ENCODE measurements at regions not wholly inside any gene's neighbourhood (a gene's known extent, or its start where the extent isn't known, plus 50 kb on each side); places are given as distances from the start of the nearest gene placed in this dataset.

GRCh38 chr3:55283441-55283925 lies 203.6 kb downstream of the WNT5A start:
- no peak overlapping the region for H3K4me3 Mint-ChIP-seq (ENCODE audit: low read depth)
- TF ChIP-seq CTCF (IDR thresholded peaks at IDR 0.05; ENCODE audit: unreplicated experiment): no peak
- H3K9me3 Mint-ChIP-seq (ENCODE audit: low read depth): no peaks in the 10 kb centered on the region
- H3K4me1 Mint-ChIP-seq (ENCODE audit: low read depth): peaks cover 1% of the 10 kb centered on the region
- H3K36me3 Mint-ChIP-seq (ENCODE audit: insufficient read depth): no peaks in the 10 kb centered on the region
- DNase-seq (ENCODE audit: low spot score, unreplicated experiment): no peak
- no peak overlapping the region for H3K27ac Mint-ChIP-seq
- H3K27me3 Mint-ChIP-seq: peaks cover 2% of the 10 kb centered on the region

DNA sequence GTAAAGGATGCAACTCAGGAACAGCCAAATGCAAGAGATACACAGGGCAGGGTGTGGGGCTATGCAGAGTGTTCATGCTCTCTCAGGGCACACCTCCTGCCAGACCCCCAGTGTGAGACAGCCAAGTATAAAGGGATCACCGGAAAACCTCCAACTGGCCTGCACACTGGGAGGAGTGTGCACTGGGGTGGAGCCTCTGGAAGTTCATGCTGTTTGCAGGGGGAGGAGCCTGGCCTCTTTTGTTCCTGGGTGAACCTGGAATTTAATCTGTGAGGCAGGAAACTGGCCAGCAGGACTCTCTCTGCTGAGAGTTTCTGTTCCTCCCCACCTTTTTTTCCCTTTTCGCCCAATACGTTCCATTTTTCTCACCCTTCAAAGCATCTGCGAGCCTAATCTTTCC lies 204.1 kb downstream of the WNT5A start:
- DNase-seq (ENCODE audit: low spot score, unreplicated experiment): no peak
- Mint-ChIP-seq H3K36me3 (ENCODE audit: insufficient read depth) (no peaks in the 10 kb centered on the region), H3K4me3 (ENCODE audit: low read depth) (no peak overlapping the region), H3K4me1 (ENCODE audit: low read depth) (peaks cover 1% of the 10 kb centered on the region), H3K27ac (no peak overlapping the region), H3K9me3 (ENCODE audit: low read depth) (no peaks in the 10 kb centered on the region), H3K27me3 (no peaks in the 10 kb centered on the region)
- no peak for TF ChIP-seq CTCF (IDR thresholded peaks at IDR 0.05; ENCODE audit: unreplicated experiment)

- Mint-ChIP-seq H3K9me3 (ENCODE audit: low read depth) (no peaks in the 10 kb centered on the region), H3K27me3 (no peaks in the 10 kb centered on the region), H3K4me1 (ENCODE audit: low read depth) (no peaks in the 10 kb centered on the region), H3K36me3 (ENCODE audit: insufficient read depth) (no peaks in the 10 kb centered on the region), H3K27ac (no peak overlapping the region), H3K4me3 (ENCODE audit: low read depth) (no peak overlapping the region)
- no peak for TF ChIP-seq CTCF (IDR thresholded peaks at IDR 0.05; ENCODE audit: unreplicated experiment)
- no peak for DNase-seq (ENCODE audit: low spot score, unreplicated experiment)
Measured at GRCh38 chr3:55272031-55272645, 215.0 kb downstream of the WNT5A start.

- Mint-ChIP-seq H3K36me3 (ENCODE audit: insufficient read depth) (no peaks in the 10 kb centered on the region), H3K27me3 (no peaks in the 10 kb centered on the region), H3K27ac (no peak overlapping the region), H3K4me3 (ENCODE audit: low read depth) (no peak overlapping the region), H3K4me1 (ENCODE audit: low read depth) (no peaks in the 10 kb centered on the region), H3K9me3 (ENCODE audit: low read depth) (no peaks in the 10 kb centered on the region)
- no peak for DNase-seq (ENCODE audit: low spot score, unreplicated experiment)
- TF ChIP-seq CTCF (IDR thresholded peaks at IDR 0.05; ENCODE audit: unreplicated experiment): no peak
Measured at GRCh38 chr3:55271549-55271948, 215.6 kb downstream of the WNT5A start.

GRCh38 chr3:55270976-55271375 lies 216.1 kb downstream of the WNT5A start:
- H3K36me3 Mint-ChIP-seq (ENCODE audit: insufficient read depth): no peaks in the 10 kb centered on the region
- DNase-seq (ENCODE audit: low spot score, unreplicated experiment): no peak
- H3K9me3 Mint-ChIP-seq (ENCODE audit: low read depth): no peaks in the 10 kb centered on the region
- H3K4me1 Mint-ChIP-seq (ENCODE audit: low read depth): no peaks in the 10 kb centered on the region
- no peak overlapping the region for H3K27ac Mint-ChIP-seq
- H3K27me3 Mint-ChIP-seq: no peaks in the 10 kb centered on the region
- TF ChIP-seq CTCF (IDR thresholded peaks at IDR 0.05; ENCODE audit: unreplicated experiment): no peak
- no peak overlapping the region for H3K4me3 Mint-ChIP-seq (ENCODE audit: low read depth)
